ENCODE measurements at regions not wholly inside any gene's neighbourhood (a gene's known extent, or its start where the extent isn't known, plus 50 kb on each side); places are given as distances from the start of the nearest gene placed in this dataset.

DNA sequence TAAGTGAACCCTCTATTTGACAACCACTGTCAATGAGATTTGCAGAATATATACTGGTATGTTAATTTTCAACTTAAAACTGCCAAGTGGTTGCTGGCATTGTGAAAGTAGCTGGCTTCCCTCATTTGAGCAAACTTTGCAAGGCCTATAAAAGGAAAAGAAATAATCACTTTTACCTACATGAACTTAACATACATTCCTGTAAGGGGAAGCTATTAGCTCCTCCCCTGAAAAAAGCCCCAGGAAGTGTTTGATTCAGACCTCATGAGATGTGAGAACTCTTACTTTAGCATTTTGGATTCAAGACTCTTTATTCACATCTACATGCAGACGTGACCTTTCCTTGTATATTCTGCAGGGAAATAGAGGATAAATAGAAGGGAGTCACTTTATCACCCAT lies 175.6 kb downstream of the OTUD1 start (continued):
- TF ChIP-seq, protein P1, sequence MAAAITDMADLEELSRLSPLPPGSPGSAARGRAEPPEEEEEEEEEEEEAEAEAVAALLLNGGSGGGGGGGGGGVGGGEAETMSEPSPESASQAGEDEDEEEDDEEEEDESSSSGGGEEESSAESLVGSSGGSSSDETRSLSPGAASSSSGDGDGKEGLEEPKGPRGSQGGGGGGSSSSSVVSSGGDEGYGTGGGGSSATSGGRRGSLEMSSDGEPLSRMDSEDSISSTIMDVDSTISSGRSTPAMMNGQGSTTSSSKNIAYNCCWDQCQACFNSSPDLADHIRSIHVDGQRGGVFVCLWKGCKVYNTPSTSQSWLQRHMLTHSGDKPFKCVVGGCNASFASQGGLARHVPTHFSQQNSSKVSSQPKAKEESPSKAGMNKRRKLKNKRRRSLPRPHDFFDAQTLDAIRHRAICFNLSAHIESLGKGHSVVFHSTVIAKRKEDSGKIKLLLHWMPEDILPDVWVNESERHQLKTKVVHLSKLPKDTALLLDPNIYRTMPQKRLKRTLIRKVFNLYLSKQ (tag by site-specific recombination; IDR thresholded peaks at IDR 0.05; ENCODE audit: borderline replicate concordance) = no peak
- TF ChIP-seq ZNF664 (tag by site-specific recombination; IDR thresholded peaks at IDR 0.05) (no peak), ZNF292 (tag by site-specific recombination; IDR thresholded peaks at IDR 0.05; ENCODE audit: borderline replicate concordance, low read depth) (no peak), ZNF624 (tag by site-specific recombination; IDR thresholded peaks at IDR 0.05) (no peak), ZNF660 (tag by site-specific recombination; IDR thresholded peaks at IDR 0.05) (no peak), ZNF37A (tag by site-specific recombination; IDR thresholded peaks at IDR 0.05) (no peak), KLF7 (tag by site-specific recombination; IDR thresholded peaks at IDR 0.05; ENCODE audit: borderline replicate concordance) (no peak), ZNF266 (tag by site-specific recombination; IDR thresholded peaks at IDR 0.05; ENCODE audit: low read depth) (no peak), ZNF501 (tag by site-specific recombination; IDR thresholded peaks at IDR 0.05) (no peak), WT1 (tag by site-specific recombination; IDR thresholded peaks at IDR 0.05) (no peak), ZNF747 (tag by site-specific recombination; IDR thresholded peaks at IDR 0.05) (no peak)
- TF ChIP-seq, protein P2, sequence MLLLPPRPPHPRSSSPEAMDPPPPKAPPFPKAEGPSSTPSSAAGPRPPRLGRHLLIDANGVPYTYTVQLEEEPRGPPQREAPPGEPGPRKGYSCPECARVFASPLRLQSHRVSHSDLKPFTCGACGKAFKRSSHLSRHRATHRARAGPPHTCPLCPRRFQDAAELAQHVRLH (tag by site-specific recombination; IDR thresholded peaks at IDR 0.05) = no peak
- TF ChIP-seq, protein P3, sequence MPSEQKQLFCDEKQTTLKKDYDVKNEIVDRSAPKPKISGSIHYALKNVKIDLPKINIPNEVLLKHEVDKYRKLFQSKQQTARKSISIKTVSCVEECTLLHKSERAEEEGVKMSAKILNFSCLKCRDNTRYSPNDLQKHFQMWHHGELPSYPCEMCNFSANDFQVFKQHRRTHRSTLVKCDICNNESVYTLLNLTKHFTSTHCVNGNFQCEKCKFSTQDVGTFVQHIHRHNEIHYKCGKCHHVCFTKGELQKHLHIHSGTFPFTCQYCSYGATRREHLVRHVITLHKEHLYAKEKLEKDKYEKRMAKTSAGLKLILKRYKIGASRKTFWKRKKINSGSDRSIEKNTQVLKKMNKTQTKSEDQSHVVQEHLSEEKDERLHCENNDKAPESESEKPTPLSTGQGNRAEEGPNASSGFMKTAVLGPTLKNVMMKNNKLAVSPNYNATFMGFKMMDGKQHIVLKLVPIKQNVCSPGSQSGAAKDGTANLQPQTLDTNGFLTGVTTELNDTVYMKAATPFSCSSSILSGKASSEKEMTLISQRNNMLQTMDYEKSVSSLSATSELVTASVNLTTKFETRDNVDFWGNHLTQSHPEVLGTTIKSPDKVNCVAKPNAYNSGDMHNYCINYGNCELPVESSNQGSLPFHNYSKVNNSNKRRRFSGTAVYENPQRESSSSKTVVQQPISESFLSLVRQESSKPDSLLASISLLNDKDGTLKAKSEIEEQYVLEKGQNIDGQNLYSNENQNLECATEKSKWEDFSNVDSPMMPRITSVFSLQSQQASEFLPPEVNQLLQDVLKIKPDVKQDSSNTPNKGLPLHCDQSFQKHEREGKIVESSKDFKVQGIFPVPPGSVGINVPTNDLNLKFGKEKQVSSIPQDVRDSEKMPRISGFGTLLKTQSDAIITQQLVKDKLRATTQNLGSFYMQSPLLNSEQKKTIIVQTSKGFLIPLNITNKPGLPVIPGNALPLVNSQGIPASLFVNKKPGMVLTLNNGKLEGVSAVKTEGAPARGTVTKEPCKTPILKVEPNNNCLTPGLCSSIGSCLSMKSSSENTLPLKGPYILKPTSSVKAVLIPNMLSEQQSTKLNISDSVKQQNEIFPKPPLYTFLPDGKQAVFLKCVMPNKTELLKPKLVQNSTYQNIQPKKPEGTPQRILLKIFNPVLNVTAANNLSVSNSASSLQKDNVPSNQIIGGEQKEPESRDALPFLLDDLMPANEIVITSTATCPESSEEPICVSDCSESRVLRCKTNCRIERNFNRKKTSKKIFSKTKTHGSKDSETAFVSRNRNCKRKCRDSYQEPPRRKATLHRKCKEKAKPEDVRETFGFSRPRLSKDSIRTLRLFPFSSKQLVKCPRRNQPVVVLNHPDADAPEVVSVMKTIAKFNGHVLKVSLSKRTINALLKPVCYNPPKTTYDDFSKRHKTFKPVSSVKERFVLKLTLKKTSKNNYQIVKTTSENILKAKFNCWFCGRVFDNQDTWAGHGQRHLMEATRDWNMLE (tag by site-specific recombination; conservative IDR thresholded peaks at IDR 0.05; ENCODE audit: low read depth) = no peak

DNA sequence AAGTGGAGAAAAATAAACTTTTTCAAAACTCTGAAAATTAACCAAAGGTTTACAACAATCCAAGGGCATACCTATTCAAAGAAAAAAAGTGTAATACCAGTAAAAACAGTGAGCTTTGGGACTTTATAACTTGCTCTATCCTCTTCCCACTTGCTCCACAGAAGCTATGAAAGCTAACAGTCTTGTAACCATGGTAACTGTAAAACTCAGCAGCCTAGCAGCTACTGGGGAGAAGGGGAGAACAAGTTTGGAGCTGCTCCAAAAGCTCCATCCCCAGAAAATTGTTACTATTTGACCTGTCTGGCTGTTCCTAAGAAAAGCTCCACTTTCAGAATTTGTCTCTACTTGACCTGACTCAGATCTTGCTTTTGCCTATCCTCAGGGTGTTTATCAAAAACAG lies 191.5 kb downstream of the OTUD1 start:
- H3K36me3 ChIP-seq (ENCODE audit: control insufficient read depth in 2 of 2, insufficient read depth in 1 of 2, low read length in 2 of 2) = no peaks in the 10 kb centered on the region; a peak in 1 of 3 replicates
- no peak overlapping the region for H3K27ac ChIP-seq (ENCODE audit: extremely low read depth, low read depth, low read length)
- ChIA-PET POLR2A (no interaction called here), CTCF (no interaction called here)
- no peaks in the 10 kb centered on the region for H3K9me3 ChIP-seq (ENCODE audit: control insufficient read depth, insufficient read depth, low read depth, low read length)
- no peak overlapping the region for H3K4me3 ChIP-seq (ENCODE audit: low read depth, low read length)
- TF ChIP-seq TRIM28 (IDR thresholded peaks at IDR 0.05; ENCODE audit: borderline replicate concordance, low read length) = no peak
- no peak for TF ChIP-seq ZNF837 (tag by site-specific recombination; IDR thresholded peaks at IDR 0.05)
- no peak for TF ChIP-seq BCL11A (tag by site-specific recombination; IDR thresholded peaks at IDR 0.05; ENCODE audit: low read depth)
- TF ChIP-seq, protein P4, sequence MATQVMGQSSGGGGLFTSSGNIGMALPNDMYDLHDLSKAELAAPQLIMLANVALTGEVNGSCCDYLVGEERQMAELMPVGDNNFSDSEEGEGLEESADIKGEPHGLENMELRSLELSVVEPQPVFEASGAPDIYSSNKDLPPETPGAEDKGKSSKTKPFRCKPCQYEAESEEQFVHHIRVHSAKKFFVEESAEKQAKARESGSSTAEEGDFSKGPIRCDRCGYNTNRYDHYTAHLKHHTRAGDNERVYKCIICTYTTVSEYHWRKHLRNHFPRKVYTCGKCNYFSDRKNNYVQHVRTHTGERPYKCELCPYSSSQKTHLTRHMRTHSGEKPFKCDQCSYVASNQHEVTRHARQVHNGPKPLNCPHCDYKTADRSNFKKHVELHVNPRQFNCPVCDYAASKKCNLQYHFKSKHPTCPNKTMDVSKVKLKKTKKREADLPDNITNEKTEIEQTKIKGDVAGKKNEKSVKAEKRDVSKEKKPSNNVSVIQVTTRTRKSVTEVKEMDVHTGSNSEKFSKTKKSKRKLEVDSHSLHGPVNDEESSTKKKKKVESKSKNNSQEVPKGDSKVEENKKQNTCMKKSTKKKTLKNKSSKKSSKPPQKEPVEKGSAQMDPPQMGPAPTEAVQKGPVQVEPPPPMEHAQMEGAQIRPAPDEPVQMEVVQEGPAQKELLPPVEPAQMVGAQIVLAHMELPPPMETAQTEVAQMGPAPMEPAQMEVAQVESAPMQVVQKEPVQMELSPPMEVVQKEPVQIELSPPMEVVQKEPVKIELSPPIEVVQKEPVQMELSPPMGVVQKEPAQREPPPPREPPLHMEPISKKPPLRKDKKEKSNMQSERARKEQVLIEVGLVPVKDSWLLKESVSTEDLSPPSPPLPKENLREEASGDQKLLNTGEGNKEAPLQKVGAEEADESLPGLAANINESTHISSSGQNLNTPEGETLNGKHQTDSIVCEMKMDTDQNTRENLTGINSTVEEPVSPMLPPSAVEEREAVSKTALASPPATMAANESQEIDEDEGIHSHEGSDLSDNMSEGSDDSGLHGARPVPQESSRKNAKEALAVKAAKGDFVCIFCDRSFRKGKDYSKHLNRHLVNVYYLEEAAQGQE (tag by site-specific recombination; IDR thresholded peaks at IDR 0.05) = no peak
- TF ChIP-seq, protein P5, sequence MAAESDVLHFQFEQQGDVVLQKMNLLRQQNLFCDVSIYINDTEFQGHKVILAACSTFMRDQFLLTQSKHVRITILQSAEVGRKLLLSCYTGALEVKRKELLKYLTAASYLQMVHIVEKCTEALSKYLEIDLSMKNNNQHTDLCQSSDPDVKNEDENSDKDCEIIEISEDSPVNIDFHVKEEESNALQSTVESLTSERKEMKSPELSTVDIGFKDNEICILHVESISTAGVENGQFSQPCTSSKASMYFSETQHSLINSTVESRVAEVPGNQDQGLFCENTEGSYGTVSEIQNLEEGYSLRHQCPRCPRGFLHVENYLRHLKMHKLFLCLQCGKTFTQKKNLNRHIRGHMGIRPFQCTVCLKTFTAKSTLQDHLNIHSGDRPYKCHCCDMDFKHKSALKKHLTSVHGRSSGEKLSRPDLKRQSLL (tag by site-specific recombination; IDR thresholded peaks at IDR 0.05) = no peak
- TF ChIP-seq ZNF596 (tag by site-specific recombination; IDR thresholded peaks at IDR 0.05) = no peak
- TF ChIP-seq ZNF23 (tag by site-specific recombination; IDR thresholded peaks at IDR 0.05; ENCODE audit: borderline replicate concordance) = no peak
- TF ChIP-seq ZNF223 (tag by site-specific recombination; IDR thresholded peaks at IDR 0.05) = no peak
- TF ChIP-seq, protein P6, sequence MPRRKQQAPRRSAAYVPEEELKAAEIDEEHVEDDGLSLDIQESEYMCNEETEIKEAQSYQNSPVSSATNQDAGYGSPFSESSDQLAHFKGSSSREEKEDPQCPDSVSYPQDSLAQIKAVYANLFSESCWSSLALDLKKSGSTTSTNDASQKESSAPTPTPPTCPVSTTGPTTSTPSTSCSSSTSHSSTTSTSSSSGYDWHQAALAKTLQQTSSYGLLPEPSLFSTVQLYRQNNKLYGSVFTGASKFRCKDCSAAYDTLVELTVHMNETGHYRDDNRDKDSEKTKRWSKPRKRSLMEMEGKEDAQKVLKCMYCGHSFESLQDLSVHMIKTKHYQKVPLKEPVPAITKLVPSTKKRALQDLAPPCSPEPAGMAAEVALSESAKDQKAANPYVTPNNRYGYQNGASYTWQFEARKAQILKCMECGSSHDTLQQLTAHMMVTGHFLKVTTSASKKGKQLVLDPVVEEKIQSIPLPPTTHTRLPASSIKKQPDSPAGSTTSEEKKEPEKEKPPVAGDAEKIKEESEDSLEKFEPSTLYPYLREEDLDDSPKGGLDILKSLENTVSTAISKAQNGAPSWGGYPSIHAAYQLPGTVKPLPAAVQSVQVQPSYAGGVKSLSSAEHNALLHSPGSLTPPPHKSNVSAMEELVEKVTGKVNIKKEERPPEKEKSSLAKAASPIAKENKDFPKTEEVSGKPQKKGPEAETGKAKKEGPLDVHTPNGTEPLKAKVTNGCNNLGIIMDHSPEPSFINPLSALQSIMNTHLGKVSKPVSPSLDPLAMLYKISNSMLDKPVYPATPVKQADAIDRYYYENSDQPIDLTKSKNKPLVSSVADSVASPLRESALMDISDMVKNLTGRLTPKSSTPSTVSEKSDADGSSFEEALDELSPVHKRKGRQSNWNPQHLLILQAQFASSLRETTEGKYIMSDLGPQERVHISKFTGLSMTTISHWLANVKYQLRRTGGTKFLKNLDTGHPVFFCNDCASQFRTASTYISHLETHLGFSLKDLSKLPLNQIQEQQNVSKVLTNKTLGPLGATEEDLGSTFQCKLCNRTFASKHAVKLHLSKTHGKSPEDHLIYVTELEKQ (tag by site-specific recombination; IDR thresholded peaks at IDR 0.05; ENCODE audit: borderline replicate concordance) = no peak
- TF ChIP-seq, protein P2 (tag by site-specific recombination; IDR thresholded peaks at IDR 0.05) = no peak
- no peaks in the 10 kb centered on the region for H3K4me1 ChIP-seq (ENCODE audit: control insufficient read depth, insufficient read depth, low read length)

Measured in HEK293 (cell line).